Cardiac muscle cell (in vitro differentiated cells and primary cell): ENCODE measurements at regions not wholly inside any gene's neighbourhood (a gene's known extent, or its start where the extent isn't known, plus 50 kb on each side); places are given as distances from the start of the nearest gene placed in this dataset.

Source experiments
- DNase-seq, 2 donors: peaks; one replicate each; pipeline versions ENCODE4 v3.0.0 to v3.0.0-alpha.2; 2010 to 2017; ENCODE audit warnings: low read depth in 1 of 2, low spot score in 1 of 2
- H3K27ac ChIP-seq: fragments of 200-600 bp; sonication (generic); 2 replicates; pipeline ENCODE4 v1.5.1; 2016
- H3K27me3 ChIP-seq: fragments of 200-600 bp; sonication (generic); 2 replicates; pipeline ENCODE4 v1.6.0; 2016; ENCODE audit warnings: control low read depth
- H3K36me3 ChIP-seq: fragments of 200-600 bp; sonication (generic); 2 replicates; pipeline ENCODE4 v1.5.1; 2016; ENCODE audit warnings: control low read depth
- H3K4me1 ChIP-seq: fragments of 200-600 bp; sonication (generic); 2 replicates; pipeline ENCODE4 v1.8.1; 2017; ENCODE audit warnings: low read depth, mild to moderate bottlenecking, mixed run types
- H3K4me3 ChIP-seq: fragments of 200-600 bp; sonication (generic); 2 replicates; pipeline ENCODE4 v1.5.1; 2016; ENCODE audit warnings: mild to moderate bottlenecking
- H3K9me3 ChIP-seq: fragments of 200-600 bp; sonication (generic); 2 replicates; pipeline ENCODE4 v1.5.1; 2017; ENCODE audit warnings: low read depth, mild to moderate bottlenecking, control low read depth
- TF ChIP-seq, protein P1 (sequence below): IDR thresholded peaks from 2 replicates; pipeline ENCODE4 v1.5.1; 2012; ENCODE audit warnings: low read depth, mild to moderate bottlenecking, low read length

DNA sequence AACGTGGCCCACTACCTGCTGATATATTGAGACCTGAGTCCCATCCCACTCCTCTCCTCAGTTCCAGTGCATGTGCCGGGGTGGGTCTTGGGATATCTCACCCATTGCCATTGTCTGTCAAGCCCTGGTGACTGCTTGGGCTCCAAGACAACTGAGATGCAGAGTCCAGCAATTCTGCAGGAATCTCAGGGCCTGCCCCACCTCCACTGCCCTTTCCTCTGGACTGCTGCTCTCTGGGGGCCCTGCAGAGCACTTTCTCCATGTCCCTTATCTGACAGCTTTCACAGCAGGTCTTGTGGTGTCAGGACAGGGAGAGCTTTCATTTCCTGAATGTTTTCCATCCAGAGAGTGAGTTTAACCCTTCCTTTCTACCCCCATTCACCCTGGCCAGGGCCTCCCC, 152.9 kb downstream of the ARL4C start:
- peak in 1 of 2 donors; percentile 51 for DNase-seq
- Histone ChIP-seq H3K36me3 (no peaks in the 10 kb centered on the region), H3K4me3 (no peak overlapping the region), H3K9me3 (no peaks in the 10 kb centered on the region), H3K27me3 (no peaks in the 10 kb centered on the region), H3K27ac (no peak overlapping the region), H3K4me1 (peaks cover 5% of the 10 kb centered on the region)
- TF ChIP-seq, protein P1, sequence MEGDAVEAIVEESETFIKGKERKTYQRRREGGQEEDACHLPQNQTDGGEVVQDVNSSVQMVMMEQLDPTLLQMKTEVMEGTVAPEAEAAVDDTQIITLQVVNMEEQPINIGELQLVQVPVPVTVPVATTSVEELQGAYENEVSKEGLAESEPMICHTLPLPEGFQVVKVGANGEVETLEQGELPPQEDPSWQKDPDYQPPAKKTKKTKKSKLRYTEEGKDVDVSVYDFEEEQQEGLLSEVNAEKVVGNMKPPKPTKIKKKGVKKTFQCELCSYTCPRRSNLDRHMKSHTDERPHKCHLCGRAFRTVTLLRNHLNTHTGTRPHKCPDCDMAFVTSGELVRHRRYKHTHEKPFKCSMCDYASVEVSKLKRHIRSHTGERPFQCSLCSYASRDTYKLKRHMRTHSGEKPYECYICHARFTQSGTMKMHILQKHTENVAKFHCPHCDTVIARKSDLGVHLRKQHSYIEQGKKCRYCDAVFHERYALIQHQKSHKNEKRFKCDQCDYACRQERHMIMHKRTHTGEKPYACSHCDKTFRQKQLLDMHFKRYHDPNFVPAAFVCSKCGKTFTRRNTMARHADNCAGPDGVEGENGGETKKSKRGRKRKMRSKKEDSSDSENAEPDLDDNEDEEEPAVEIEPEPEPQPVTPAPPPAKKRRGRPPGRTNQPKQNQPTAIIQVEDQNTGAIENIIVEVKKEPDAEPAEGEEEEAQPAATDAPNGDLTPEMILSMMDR: no peak

DNA sequence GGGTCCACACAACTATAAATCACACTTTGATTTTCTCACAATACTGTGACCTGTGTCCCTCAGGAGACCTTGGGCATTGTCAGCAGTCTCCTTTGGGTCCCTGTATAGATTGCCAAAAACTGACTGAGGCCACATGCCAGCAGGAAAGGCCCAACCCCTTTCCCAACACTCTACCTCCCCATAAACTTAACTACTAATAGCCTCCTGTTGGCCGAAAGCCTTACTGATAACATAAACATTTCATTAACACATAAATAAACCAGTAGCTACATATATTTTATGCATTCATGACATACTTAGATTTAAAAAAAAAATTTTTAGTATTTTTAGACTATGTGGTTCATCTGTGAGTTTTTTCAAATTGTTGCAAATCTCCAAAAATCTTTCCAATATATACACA, 153.5 kb downstream of the ARL4C start:
- H3K9me3 ChIP-seq: no peaks in the 10 kb centered on the region
- TF ChIP-seq, protein P1: no peak
- no peaks in the 10 kb centered on the region for H3K27me3 ChIP-seq
- no peak overlapping the region for H3K27ac ChIP-seq
- H3K4me3 ChIP-seq: no peak overlapping the region
- DNase-seq: no peak
- H3K36me3 ChIP-seq: no peaks in the 10 kb centered on the region
- H3K4me1 ChIP-seq: peaks cover 5% of the 10 kb centered on the region

DNA sequence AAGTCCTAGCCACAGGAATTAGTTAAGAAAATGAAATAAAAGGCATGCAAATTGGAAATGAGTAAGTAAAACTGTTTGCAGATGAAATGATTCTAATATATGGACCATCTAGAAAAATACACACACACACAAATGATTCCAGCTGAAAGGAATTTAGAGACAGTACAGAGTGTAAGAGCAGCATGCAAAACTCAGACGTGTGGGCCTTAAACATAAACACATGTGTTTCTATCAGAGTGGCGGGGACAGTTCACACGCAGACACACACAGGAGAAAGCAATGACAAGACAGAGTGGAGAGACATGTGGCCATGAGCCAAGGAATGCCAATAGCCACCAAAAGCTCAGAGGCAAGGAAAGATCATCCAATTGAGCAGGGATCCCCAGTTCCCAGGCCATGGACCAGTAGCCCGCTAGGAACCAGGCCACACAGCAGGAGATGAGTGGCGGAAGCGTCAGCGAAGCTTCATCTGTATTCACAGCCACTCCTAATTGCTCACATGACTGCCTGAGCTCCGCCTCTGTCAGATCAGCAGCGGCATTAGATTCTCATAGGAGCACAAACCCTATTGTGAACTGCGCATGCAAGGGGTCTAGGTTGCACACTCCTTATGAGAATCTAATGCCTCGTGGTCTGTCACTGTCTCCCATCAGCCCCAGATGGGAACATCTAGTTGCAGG, 155.4 kb downstream of the ARL4C start:
- no peak overlapping the region for H3K27ac ChIP-seq
- no peaks in the 10 kb centered on the region for H3K36me3 ChIP-seq
- DNase-seq: no peak
- peaks cover 5% of the 10 kb centered on the region for H3K4me1 ChIP-seq
- H3K27me3 ChIP-seq: no peaks in the 10 kb centered on the region
- TF ChIP-seq, protein P1: no peak
- H3K9me3 ChIP-seq: no peaks in the 10 kb centered on the region
- H3K4me3 ChIP-seq: no peak overlapping the region

- no peaks in the 10 kb centered on the region for H3K9me3 ChIP-seq
- no peak overlapping the region for H3K4me3 ChIP-seq
- no peak for DNase-seq
- H3K27ac ChIP-seq: no peak overlapping the region
- peaks cover 5% of the 10 kb centered on the region for H3K4me1 ChIP-seq
- no peaks in the 10 kb centered on the region for H3K36me3 ChIP-seq
- H3K27me3 ChIP-seq: no peaks in the 10 kb centered on the region
- TF ChIP-seq, protein P1: no peak
Measured at GRCh38 chr2:234339501-234339900, 157.4 kb downstream of the ARL4C start.

DNA sequence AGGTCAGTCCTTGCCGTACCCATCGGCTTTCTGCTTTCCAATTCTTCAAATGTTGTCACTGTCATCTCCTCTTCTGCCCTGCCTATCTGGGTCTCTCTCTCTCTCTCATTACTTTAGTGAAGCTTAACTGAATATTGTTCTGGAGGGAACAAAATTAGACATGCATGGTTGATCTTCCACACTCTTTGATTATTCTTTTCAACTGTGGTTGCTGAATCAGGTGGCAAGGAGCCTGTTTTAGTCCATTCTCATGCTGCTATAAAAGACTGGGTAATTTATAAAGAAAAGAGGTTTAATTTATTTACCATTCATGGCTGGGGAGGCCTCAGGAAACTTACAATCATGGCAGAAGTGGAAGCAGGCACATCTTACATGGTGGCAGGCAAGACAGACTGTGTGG, 157.9 kb downstream of the ARL4C start:
- no peak overlapping the region for H3K27ac ChIP-seq
- H3K4me1 ChIP-seq: peaks cover 4% of the 10 kb centered on the region
- DNase-seq: no peak
- H3K4me3 ChIP-seq: no peak overlapping the region
- no peaks in the 10 kb centered on the region for H3K9me3 ChIP-seq
- TF ChIP-seq, protein P1: no peak
- H3K36me3 ChIP-seq: no peaks in the 10 kb centered on the region
- no peaks in the 10 kb centered on the region for H3K27me3 ChIP-seq
